Karpas-422 (cell line): ENCODE measurements at regions not wholly inside any gene's neighbourhood (a gene's known extent, or its start where the extent isn't known, plus 50 kb on each side); places are given as distances from the start of the nearest gene placed in this dataset.
A peak's percentile ranks its signal among the peaks of the same experiment; 100 is the strongest.

Source experiments
- DNase-seq: peaks from one replicate; pipeline ENCODE4 v3.0.0-alpha.2; 2015
- H2AFZ ChIP-seq: fragments of 200-600 bp; sonication (generic); 2 replicates; pipeline ENCODE4 v1.6.1; 2014; ENCODE audit warnings: antibody characterized with exemption, low read length, mixed read lengths
- H3K27ac ChIP-seq: fragments of 200-600 bp; sonication (generic); 2 replicates; pipeline ENCODE4 v1.5.1; 2014; ENCODE audit warnings: mild to moderate bottlenecking, low read length, moderate library complexity
- H3K27me3 ChIP-seq: fragments of 200-600 bp; sonication (generic); 2 replicates; pipeline ENCODE4 v1.6.1; 2014; ENCODE audit warnings: low read length, mixed read lengths
- H3K36me3 ChIP-seq: fragments of 200-600 bp; sonication (generic); 2 replicates; pipeline ENCODE4 v1.6.1; 2014; ENCODE audit warnings: low read length, mixed read lengths; ENCODE audit not compliant: insufficient read depth
- H3K4me1 ChIP-seq: fragments of 200-600 bp; sonication (generic); 2 replicates; pipeline ENCODE4 v1.6.1; 2014; ENCODE audit warnings: mild to moderate bottlenecking, low read length, mixed read lengths
- H3K4me2 ChIP-seq: fragments of 200-600 bp; sonication (generic); 2 replicates; pipeline ENCODE4 v1.6.1; 2014; ENCODE audit warnings: low read length, low read depth, mild to moderate bottlenecking; ENCODE audit not compliant: poor library complexity, severe bottlenecking
- H3K4me3 ChIP-seq: fragments of 200-600 bp; sonication (generic); 2 replicates; pipeline ENCODE4 v1.5.1; 2014; ENCODE audit warnings: mild to moderate bottlenecking, antibody characterized with exemption, low read length, mixed read lengths
- H3K79me2 ChIP-seq: fragments of 200-600 bp; sonication (generic); 2 replicates; pipeline ENCODE4 v1.6.1; 2014; ENCODE audit warnings: mild to moderate bottlenecking, low read length, mixed read lengths
- H3K9ac ChIP-seq: fragments of 200-600 bp; sonication (generic); 2 replicates; pipeline ENCODE4 v1.6.0; 2014; ENCODE audit warnings: low read length
- H3K9me2 ChIP-seq: fragments of 200-600 bp; sonication (generic), shearing (Covaris generic); replicated peaks from 2 replicates; pipeline ENCODE4 v1.6.0; 2014; ENCODE audit warnings: mild to moderate bottlenecking, low read length, moderate library complexity; ENCODE audit not compliant: insufficient read depth
- H3K9me3 ChIP-seq: fragments of 300-700, 200-600 bp; sonication (generic); 2 replicates; pipeline ENCODE4 v1.6.1; 2014; ENCODE audit warnings: low read length, mixed read lengths
- H4K20me1 ChIP-seq: fragments of 200-600 bp; sonication (generic); 2 replicates; pipeline ENCODE4 v1.6.1; 2014; ENCODE audit warnings: mild to moderate bottlenecking, antibody characterized with exemption, low read length, low read depth; ENCODE audit not compliant: insufficient read depth

DNA sequence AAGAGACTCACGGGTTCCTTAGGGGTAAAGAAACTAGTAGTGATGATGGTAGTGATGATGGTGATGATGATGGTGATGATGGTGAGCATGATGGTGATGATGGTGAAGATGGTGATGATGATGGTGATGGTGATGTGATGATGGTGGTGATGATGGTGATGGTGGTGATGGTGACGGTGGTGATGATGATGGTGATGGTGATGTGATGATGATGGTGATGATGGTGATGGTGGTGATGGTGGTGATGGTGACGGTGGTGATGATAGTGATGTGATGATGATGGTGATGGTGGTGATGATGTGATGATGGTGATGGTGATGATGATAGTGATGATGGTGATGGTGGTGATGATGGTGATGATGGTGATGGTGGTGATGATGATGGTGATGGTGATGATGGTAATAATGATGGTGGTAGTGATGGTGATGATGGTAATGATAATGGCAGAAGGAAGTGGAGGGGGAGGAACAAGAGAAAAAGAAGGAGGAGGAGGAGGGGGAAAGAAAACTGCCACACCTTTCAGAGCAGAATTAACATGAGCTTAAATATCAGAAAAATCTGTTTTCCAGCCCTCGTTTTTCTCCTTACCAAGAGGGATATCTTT, 85.5 kb downstream of the FZD10 start:
- no peak overlapping the region for H3K27ac ChIP-seq
- no peaks in the 10 kb centered on the region for H3K9me3 ChIP-seq
- no peak overlapping the region for H3K4me2 ChIP-seq
- no peaks in the 10 kb centered on the region for H4K20me1 ChIP-seq
- H3K27me3 ChIP-seq = no peaks in the 10 kb centered on the region
- no peak overlapping the region for H3K4me3 ChIP-seq
- H3K79me2 ChIP-seq = no peaks in the 10 kb centered on the region
- no peaks in the 10 kb centered on the region for H3K36me3 ChIP-seq
- no peaks in the 10 kb centered on the region for H3K9me2 ChIP-seq
- DNase-seq = no peak
- no peak overlapping the region for H2AFZ ChIP-seq
- no peak overlapping the region for H3K9ac ChIP-seq
- no peaks in the 10 kb centered on the region for H3K4me1 ChIP-seq

DNA sequence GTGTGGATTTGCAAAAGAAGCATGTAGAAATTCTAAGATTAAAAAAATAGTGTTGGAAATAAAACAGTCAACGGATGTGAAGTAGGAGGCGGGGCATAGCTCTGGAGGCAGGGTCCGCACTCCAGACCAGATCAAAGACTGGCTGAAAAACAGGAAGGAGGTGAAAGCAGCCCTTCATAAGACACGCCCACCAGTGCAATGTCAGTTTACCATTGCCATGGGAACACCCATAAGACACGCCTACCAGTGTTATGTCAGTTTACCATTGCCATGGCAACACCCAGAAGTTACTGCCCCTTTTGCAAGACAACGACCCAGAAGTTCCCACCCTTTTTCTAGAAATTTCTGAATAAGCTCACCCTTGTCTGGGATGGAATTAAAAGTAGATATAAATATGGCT, 87.1 kb downstream of the FZD10 start:
- DNase-seq = peak; percentile 52
- H2AFZ ChIP-seq = no peak overlapping the region
- H3K4me3 ChIP-seq = no peak overlapping the region
- H3K27me3 ChIP-seq = no peaks in the 10 kb centered on the region
- no peak overlapping the region for H3K27ac ChIP-seq
- no peaks in the 10 kb centered on the region for H3K79me2 ChIP-seq
- no peaks in the 10 kb centered on the region for H3K36me3 ChIP-seq
- no peaks in the 10 kb centered on the region for H3K9me2 ChIP-seq
- no peaks in the 10 kb centered on the region for H3K4me1 ChIP-seq
- no peaks in the 10 kb centered on the region for H3K9me3 ChIP-seq
- H3K4me2 ChIP-seq = no peak overlapping the region
- no peaks in the 10 kb centered on the region for H4K20me1 ChIP-seq
- no peak overlapping the region for H3K9ac ChIP-seq

DNA sequence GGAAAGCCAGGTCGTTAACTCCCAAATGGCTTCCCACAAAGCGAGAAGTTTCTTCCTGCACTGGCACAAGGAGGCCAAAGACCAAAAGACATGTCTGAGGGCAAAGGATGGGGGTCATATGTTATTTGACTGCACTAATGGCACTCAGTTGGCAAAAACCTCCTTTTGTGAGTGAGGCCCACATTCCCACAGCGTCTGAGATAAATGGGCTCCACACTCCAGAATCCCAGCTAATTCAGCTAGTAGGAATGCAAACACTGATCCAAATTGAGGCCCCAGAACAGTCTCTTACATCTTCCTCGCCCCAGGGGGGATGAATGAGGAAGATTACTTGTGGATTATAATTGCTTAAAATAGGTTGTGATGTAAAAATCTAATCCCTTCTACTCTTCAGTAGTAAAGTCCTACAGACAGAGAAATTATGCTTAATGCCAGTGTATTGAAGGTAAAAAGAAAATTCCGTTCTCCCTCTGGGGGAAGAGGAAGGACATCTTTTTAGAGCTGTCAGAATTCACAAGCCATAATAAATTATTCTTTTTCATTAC, 86.4 kb upstream of the PIWIL1 start:
- Histone ChIP-seq H3K4me3 (no peak overlapping the region), H2AFZ (no peak overlapping the region), H3K4me1 (no peaks in the 10 kb centered on the region), H3K79me2 (no peaks in the 10 kb centered on the region), H3K27ac (no peak overlapping the region), H3K9ac (no peak overlapping the region), H3K36me3 (no peaks in the 10 kb centered on the region), H3K4me2 (no peak overlapping the region), H3K27me3 (no peaks in the 10 kb centered on the region), H4K20me1 (no peaks in the 10 kb centered on the region), H3K9me2 (no peaks in the 10 kb centered on the region), H3K9me3 (no peaks in the 10 kb centered on the region)
- no peak for DNase-seq

DNA sequence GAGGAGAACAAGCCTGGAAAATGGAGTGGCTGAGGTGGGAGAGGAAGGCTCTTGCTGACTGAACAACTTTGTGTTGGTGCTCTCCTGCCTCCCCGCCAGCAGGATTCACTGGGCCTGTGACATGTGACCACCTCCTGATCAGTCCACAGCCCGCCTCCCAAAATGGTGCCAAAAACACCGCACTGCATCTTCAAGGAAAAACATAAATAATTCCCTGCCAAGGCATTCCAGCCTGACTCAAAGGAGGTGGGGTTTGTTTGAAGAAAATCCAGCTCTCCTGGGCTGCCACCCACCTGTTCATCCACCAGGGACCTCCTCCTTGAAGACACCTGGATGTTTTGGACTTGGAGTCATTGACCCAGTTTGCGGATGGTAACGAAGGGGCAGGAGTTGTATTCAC, 83.8 kb upstream of the PIWIL1 start:
- no peak for DNase-seq
- no peaks in the 10 kb centered on the region for H3K79me2 ChIP-seq
- no peak overlapping the region for H3K9ac ChIP-seq
- no peaks in the 10 kb centered on the region for H3K4me1 ChIP-seq
- no peaks in the 10 kb centered on the region for H3K36me3 ChIP-seq
- H3K27ac ChIP-seq = no peak overlapping the region
- H4K20me1 ChIP-seq = no peaks in the 10 kb centered on the region
- no peak overlapping the region for H3K4me2 ChIP-seq
- no peaks in the 10 kb centered on the region for H3K9me2 ChIP-seq
- no peak overlapping the region for H3K4me3 ChIP-seq
- no peaks in the 10 kb centered on the region for H3K27me3 ChIP-seq
- no peak overlapping the region for H2AFZ ChIP-seq
- H3K9me3 ChIP-seq = no peaks in the 10 kb centered on the region

DNA sequence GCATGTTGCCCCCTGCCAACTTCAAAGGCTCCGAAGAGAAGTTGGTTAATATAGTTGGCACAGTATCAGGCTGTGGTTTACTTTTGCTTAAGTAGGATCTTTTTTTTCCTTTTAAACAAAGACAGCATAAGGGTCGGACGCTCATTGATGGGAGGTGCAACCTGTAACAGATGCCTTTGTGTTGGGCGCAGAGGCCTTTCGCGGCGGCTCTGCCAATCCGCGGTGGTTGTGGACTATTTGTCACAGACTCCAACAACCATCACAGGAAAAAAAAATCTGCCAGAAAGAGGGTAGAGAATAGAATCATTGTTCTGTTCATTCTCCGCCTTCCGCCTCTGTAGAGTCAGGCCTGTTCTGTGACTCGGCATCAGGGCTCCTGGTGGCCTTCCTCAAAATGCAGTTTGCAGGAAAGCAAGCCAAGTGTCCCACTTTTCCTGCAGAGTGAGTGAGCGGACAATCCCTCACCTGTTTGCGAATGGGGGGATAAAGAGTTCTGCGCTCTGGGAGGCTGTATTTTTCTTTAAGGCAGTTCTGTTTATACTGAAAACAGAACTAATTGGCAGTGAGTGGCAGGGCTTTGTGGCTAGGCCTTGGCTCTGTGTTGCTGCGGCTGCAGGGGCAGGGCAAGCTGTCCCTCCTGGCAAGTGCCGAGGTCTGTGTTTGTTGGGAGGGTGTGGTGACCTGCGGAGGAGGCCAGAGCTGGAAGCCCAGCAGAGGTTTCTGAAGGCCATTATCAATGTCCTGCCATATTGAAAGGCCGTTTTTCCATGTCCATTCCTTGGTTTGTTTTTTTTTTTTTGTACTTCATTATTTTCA, 83.0 kb upstream of the PIWIL1 start:
- no peak overlapping the region for H3K4me2 ChIP-seq
- no peaks in the 10 kb centered on the region for H3K4me1 ChIP-seq
- no peak overlapping the region for H3K9ac ChIP-seq
- no peaks in the 10 kb centered on the region for H3K9me3 ChIP-seq
- DNase-seq = no peak
- H3K4me3 ChIP-seq = no peak overlapping the region
- H3K9me2 ChIP-seq = no peaks in the 10 kb centered on the region
- H3K27ac ChIP-seq = no peak overlapping the region
- no peaks in the 10 kb centered on the region for H3K36me3 ChIP-seq
- H4K20me1 ChIP-seq = no peaks in the 10 kb centered on the region
- no peaks in the 10 kb centered on the region for H3K27me3 ChIP-seq
- H3K79me2 ChIP-seq = no peaks in the 10 kb centered on the region
- H2AFZ ChIP-seq = no peak overlapping the region

DNA sequence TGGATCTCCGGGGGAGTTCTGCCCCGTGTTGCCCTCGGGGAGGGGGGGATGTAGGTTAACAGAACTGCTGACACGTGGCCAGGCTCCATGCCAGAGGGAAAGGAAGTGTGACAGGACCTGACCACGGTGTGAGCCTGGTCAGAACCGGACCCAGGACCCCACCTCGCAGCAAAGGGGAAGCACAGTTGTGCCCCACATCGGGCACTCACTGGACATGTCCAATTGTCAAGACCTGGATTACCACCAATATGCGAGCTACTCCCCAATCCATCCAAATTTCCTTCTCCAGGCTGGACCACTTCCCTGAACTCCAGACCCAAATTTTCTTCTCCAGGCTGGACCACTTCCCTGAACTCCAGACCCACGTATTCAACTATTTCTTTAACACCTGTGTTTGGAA, 78.8 kb upstream of the PIWIL1 start:
- no peaks in the 10 kb centered on the region for H3K79me2 ChIP-seq
- no peak overlapping the region for H3K9ac ChIP-seq
- H3K27me3 ChIP-seq = no peaks in the 10 kb centered on the region
- H4K20me1 ChIP-seq = no peaks in the 10 kb centered on the region
- no peak for DNase-seq
- H3K9me2 ChIP-seq = no peaks in the 10 kb centered on the region
- H3K9me3 ChIP-seq = no peaks in the 10 kb centered on the region
- H3K36me3 ChIP-seq = no peaks in the 10 kb centered on the region
- H3K4me1 ChIP-seq = no peaks in the 10 kb centered on the region
- no peak overlapping the region for H3K4me3 ChIP-seq
- H3K4me2 ChIP-seq = no peak overlapping the region
- H3K27ac ChIP-seq = no peak overlapping the region
- no peak overlapping the region for H2AFZ ChIP-seq

DNA sequence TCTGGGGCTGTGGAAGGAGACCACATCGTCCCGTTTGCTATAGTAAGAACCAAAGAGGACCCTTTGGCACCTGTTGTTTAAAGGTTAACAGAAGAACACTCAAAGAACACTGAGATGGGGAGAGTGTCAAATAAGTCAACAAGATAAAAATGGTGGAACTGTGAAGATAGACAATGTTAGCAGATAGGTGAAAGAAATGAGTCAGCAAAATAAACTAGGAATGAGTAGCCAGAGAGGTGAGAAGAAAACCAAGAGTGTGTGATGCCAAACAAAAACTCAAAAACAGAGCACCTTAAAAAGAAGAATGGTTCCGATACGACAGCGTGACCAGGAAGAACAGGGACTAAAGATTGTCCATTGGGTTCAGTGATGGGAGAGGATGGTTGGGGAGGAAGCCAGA, 74.7 kb upstream of the PIWIL1 start:
- Histone ChIP-seq H3K27ac (no peak overlapping the region), H4K20me1 (no peaks in the 10 kb centered on the region), H3K9me3 (no peaks in the 10 kb centered on the region), H3K4me1 (no peaks in the 10 kb centered on the region), H3K4me3 (no peak overlapping the region), H3K27me3 (no peaks in the 10 kb centered on the region), H3K9ac (no peak overlapping the region), H3K9me2 (no peaks in the 10 kb centered on the region), H3K4me2 (no peak overlapping the region), H3K79me2 (no peaks in the 10 kb centered on the region), H2AFZ (no peak overlapping the region), H3K36me3 (no peaks in the 10 kb centered on the region)
- DNase-seq = no peak

DNA sequence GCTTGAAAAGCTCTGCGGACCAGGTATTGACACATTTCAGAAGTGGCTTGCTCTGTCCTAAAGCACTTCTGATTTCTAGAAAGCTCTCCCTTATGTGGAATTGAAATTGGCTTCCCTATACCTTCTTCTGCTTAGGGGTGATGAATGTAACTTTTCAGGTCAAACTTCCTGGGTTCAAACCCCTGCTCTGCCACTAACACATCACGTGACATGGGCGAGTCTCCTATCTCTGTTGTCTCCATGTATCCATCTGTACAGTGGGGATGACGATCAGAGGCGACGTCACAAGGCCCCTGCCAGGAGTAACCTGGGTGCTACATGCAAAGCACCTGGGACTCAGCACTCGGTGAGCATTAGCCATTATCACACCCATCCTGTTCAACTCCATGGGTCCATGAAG, 73.7 kb upstream of the PIWIL1 start:
- H3K27ac ChIP-seq = no peak overlapping the region
- H4K20me1 ChIP-seq = no peaks in the 10 kb centered on the region
- DNase-seq = no peak

More for the DNA sequence above, 73.7 kb upstream of the PIWIL1 start:
- no peaks in the 10 kb centered on the region for H3K79me2 ChIP-seq
- no peaks in the 10 kb centered on the region for H3K9me3 ChIP-seq
- no peaks in the 10 kb centered on the region for H3K4me1 ChIP-seq
- no peaks in the 10 kb centered on the region for H3K36me3 ChIP-seq
- H3K4me3 ChIP-seq = no peak overlapping the region
- no peak overlapping the region for H2AFZ ChIP-seq
- no peaks in the 10 kb centered on the region for H3K27me3 ChIP-seq
- no peak overlapping the region for H3K9ac ChIP-seq
- no peaks in the 10 kb centered on the region for H3K9me2 ChIP-seq
- no peak overlapping the region for H3K4me2 ChIP-seq
